Mesendoderm (in vitro differentiated cells): ENCODE measurements at regions not wholly inside any gene's neighbourhood (a gene's known extent, or its start where the extent isn't known, plus 50 kb on each side); places are given as distances from the start of the nearest gene placed in this dataset.

Experiments used
- DNase-seq: peaks from one replicate; pipeline ENCODE4 v3.0.0; 2013
- H2AK5ac ChIP-seq: 2 replicates; pipeline ENCODE4 v1.6.1; 2013; ENCODE audit warnings: low read length, inconsistent platforms
- H2BK120ac ChIP-seq: 2 replicates; pipeline ENCODE4 v1.6.1; 2013; ENCODE audit warnings: low read depth, mild to moderate bottlenecking, low read length, moderate library complexity, mixed read lengths
- H2BK15ac ChIP-seq: replicated peaks from 2 replicates; pipeline ENCODE4 v1.6.1; 2013; ENCODE audit warnings: low read depth, mild to moderate bottlenecking, moderate library complexity
- H2BK5ac ChIP-seq: 2 replicates; pipeline ENCODE4 v1.6.1; 2013; ENCODE audit warnings: low read length, inconsistent platforms
- H3K18ac ChIP-seq: 2 replicates; pipeline ENCODE4 v1.6.1; 2013; ENCODE audit warnings: mild to moderate bottlenecking, low read length, mixed read lengths
- H3K23ac ChIP-seq: one replicate; pipeline ENCODE4 v1.6.1; 2013; ENCODE audit warnings: low read length
- H3K27ac ChIP-seq: 2 replicates; pipeline ENCODE4 v1.5.1; 2013; ENCODE audit warnings: low read depth, mild to moderate bottlenecking, inconsistent platforms, low read length, moderate library complexity
- H3K27me3 ChIP-seq: 2 replicates; pipeline ENCODE4 v1.6.1; 2013; ENCODE audit warnings: low read length, control low read depth, mild to moderate bottlenecking, inconsistent platforms; ENCODE audit not compliant: insufficient read depth, poor library complexity
- H3K36me3 ChIP-seq: 2 replicates; pipeline ENCODE4 v1.6.1; 2013; ENCODE audit warnings: low read length, inconsistent platforms; ENCODE audit not compliant: control insufficient read depth, insufficient read depth
- H3K4ac ChIP-seq: one replicate; pipeline ENCODE4 v1.6.1; 2013; ENCODE audit warnings: low read depth, mild to moderate bottlenecking, low read length, moderate library complexity
- H3K4me1 ChIP-seq: 2 replicates; pipeline ENCODE4 v1.6.1; 2013; ENCODE audit warnings: low read depth, low read length, inconsistent platforms; ENCODE audit not compliant: control insufficient read depth
- H3K4me2 ChIP-seq: 2 replicates; pipeline ENCODE4 v1.6.1; 2013; ENCODE audit warnings: low read length
- H3K4me3 ChIP-seq: 2 replicates; pipeline ENCODE4 v1.5.1; 2013; ENCODE audit warnings: mild to moderate bottlenecking, low read length
- H3K56ac ChIP-seq: one replicate; pipeline ENCODE4 v1.6.1; 2013; ENCODE audit warnings: low read length
- H3K79me1 ChIP-seq: 2 replicates; pipeline ENCODE4 v1.6.1; 2013; ENCODE audit warnings: low read length, inconsistent platforms
- H3K79me2 ChIP-seq: 2 replicates; pipeline ENCODE4 v1.6.1; 2013; ENCODE audit warnings: mild to moderate bottlenecking, low read length; ENCODE audit not compliant: control insufficient read depth, insufficient read depth
- H3K9ac ChIP-seq: 2 replicates; pipeline ENCODE4 v1.6.1; 2013; ENCODE audit warnings: low read length, inconsistent platforms
- H4K5ac ChIP-seq: one replicate; pipeline ENCODE4 v1.6.1; 2013; ENCODE audit warnings: low read length
- H4K8ac ChIP-seq: one replicate; pipeline ENCODE4 v1.6.1; 2013; ENCODE audit warnings: low read depth, mild to moderate bottlenecking, control low read depth, low read length, moderate library complexity
- WGBS: extraction: QIAGEN DNeasy Blood & Tissue Kit; methylation state at CpG from one replicate; pipeline ENCODE4 v1.1.7; 2013; ENCODE audit warnings: low lambda C conversion rate, missing lambda C conversion rate; ENCODE audit not compliant: insufficient coverage; ENCODE audit errors: extremely low coverage; 5-methylcytosine and 5-hydroxymethylcytosine counted together

- Histone ChIP-seq H3K27me3 (no peaks in the 10 kb centered on the region), H3K36me3 (no peaks in the 10 kb centered on the region), H2AK5ac (no peak overlapping the region), H3K27ac (no peak overlapping the region), H3K56ac (no peak overlapping the region), H3K9ac (no peak overlapping the region), H3K23ac (no peak overlapping the region), H3K4me1 (peaks cover 2% of the 10 kb centered on the region), H3K4ac (no peak overlapping the region), H3K4me2 (no peak overlapping the region), H2BK120ac (no peak overlapping the region), H2BK5ac (no peak overlapping the region), H3K79me1 (no peaks in the 10 kb centered on the region), H3K18ac (no peak overlapping the region), H3K79me2 (no peaks in the 10 kb centered on the region), H3K4me3 (no peak overlapping the region), H2BK15ac (no peak overlapping the region), H4K5ac (no peak overlapping the region), H4K8ac (no peak overlapping the region)
- WGBS = no CpG with 5 or more reads among the region's 6 CpGs
- DNase-seq = peak; percentile 22
Measured at GRCh38 chr11:115776916-115777315, 272.7 kb upstream of the CADM1 start.

DNA sequence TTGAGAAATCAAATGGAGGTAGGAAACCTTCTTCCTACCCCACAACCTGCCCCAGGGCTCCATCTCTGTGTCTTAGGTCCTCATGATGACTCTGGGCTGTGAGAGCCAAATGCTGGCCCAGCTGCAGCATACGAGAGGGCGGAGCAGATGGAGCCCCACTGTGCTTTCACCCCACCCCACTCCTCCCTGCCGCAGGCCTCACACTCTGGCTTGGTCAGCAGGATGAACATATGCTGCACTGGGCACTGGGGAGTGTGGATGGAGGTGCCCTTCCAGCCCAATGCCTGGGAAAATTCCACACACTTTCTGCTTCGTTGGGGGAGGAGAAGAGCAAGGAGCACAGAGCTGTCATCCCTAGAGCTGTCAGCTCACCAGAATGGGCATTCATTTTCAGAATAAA, 271.6 kb upstream of the CADM1 start:
- no peak overlapping the region for H3K56ac ChIP-seq
- no peaks in the 10 kb centered on the region for H3K79me1 ChIP-seq
- H3K79me2 ChIP-seq = no peaks in the 10 kb centered on the region
- peaks cover 2% of the 10 kb centered on the region for H3K4me1 ChIP-seq
- H2BK120ac ChIP-seq = no peak overlapping the region
- no peak overlapping the region for H4K5ac ChIP-seq
- H3K23ac ChIP-seq = no peak overlapping the region
- H3K4me2 ChIP-seq = no peak overlapping the region
- no peak overlapping the region for H3K18ac ChIP-seq
- H3K27me3 ChIP-seq = no peaks in the 10 kb centered on the region
- H3K4ac ChIP-seq = no peak overlapping the region
- DNase-seq = no peak
- H3K36me3 ChIP-seq = no peaks in the 10 kb centered on the region
- H2BK5ac ChIP-seq = no peak overlapping the region
- no peak overlapping the region for H3K27ac ChIP-seq
- WGBS = no CpG with 5 or more reads among the region's 4 CpGs
- H4K8ac ChIP-seq = no peak overlapping the region
- no peak overlapping the region for H2AK5ac ChIP-seq
- no peak overlapping the region for H2BK15ac ChIP-seq
- no peak overlapping the region for H3K4me3 ChIP-seq
- H3K9ac ChIP-seq = no peak overlapping the region

- Histone ChIP-seq H3K79me2 (no peaks in the 10 kb centered on the region), H3K4ac (no peak overlapping the region), H3K4me2 (no peak overlapping the region), H3K56ac (no peak overlapping the region), H3K18ac (no peak overlapping the region), H2AK5ac (no peak overlapping the region), H3K4me3 (no peak overlapping the region), H3K79me1 (no peaks in the 10 kb centered on the region), H4K5ac (no peak overlapping the region), H3K27ac (no peak overlapping the region), H2BK120ac (no peak overlapping the region), H3K4me1 (no peaks in the 10 kb centered on the region), H3K23ac (no peak overlapping the region), H4K8ac (no peak overlapping the region), H3K9ac (no peak overlapping the region), H3K27me3 (no peaks in the 10 kb centered on the region), H2BK5ac (no peak overlapping the region), H2BK15ac (no peak overlapping the region), H3K36me3 (no peaks in the 10 kb centered on the region)
- no CpG with 5 or more reads among the region's 7 CpGs for WGBS
- DNase-seq = no peak
Measured at GRCh38 chr11:115774756-115775155, 270.5 kb upstream of the CADM1 start.

DNA sequence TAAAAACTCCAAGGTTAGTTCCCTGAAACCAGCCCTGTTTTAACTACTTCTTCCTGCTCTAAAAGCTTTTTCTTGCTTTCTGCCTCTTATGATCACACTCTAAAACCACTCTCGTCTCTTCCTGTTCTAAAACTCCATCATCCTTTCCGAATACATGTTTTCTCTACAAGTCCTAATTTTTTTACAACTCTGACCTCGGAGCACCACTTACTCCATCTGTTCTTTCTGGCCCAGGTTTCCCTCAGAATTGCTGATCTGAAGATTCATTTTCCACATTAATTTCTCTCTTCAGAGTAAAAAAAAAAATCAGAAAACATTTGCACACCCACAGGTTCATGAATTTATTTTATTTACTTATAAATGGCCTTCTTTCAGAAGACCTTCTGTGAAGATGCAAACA, 265.7 kb upstream of the CADM1 start:
- Histone ChIP-seq H2BK5ac (no peak overlapping the region), H2BK15ac (no peak overlapping the region), H2BK120ac (no peak overlapping the region), H4K8ac (no peak overlapping the region), H3K23ac (no peak overlapping the region), H3K56ac (no peak overlapping the region), H3K4me2 (no peak overlapping the region), H3K27ac (no peak overlapping the region), H3K79me1 (no peaks in the 10 kb centered on the region), H3K36me3 (no peaks in the 10 kb centered on the region), H3K18ac (no peak overlapping the region), H3K4me3 (no peak overlapping the region), H3K4me1 (no peaks in the 10 kb centered on the region), H2AK5ac (no peak overlapping the region), H3K79me2 (no peaks in the 10 kb centered on the region), H3K4ac (no peak overlapping the region), H3K9ac (no peak overlapping the region), H4K5ac (no peak overlapping the region), H3K27me3 (no peaks in the 10 kb centered on the region)
- WGBS = 100% methylated on average over 2 of the region's 3 CpGs
- no peak for DNase-seq

GRCh38 chr11:115767883-115768282, 263.7 kb upstream of the CADM1 start:
- no peak overlapping the region for H3K4me3 ChIP-seq
- H3K18ac ChIP-seq = no peak overlapping the region
- H4K5ac ChIP-seq = no peak overlapping the region
- DNase-seq = no peak
- H3K4me2 ChIP-seq = no peak overlapping the region
- no peaks in the 10 kb centered on the region for H3K79me1 ChIP-seq
- H3K4me1 ChIP-seq = no peaks in the 10 kb centered on the region
- no peak overlapping the region for H4K8ac ChIP-seq
- no peak overlapping the region for H2BK120ac ChIP-seq
- H3K79me2 ChIP-seq = no peaks in the 10 kb centered on the region
- H3K23ac ChIP-seq = no peak overlapping the region
- no peak overlapping the region for H3K9ac ChIP-seq
- no peak overlapping the region for H3K4ac ChIP-seq
- no peak overlapping the region for H2BK15ac ChIP-seq
- H3K56ac ChIP-seq = no peak overlapping the region
- H2AK5ac ChIP-seq = no peak overlapping the region
- no peak overlapping the region for H2BK5ac ChIP-seq
- H3K36me3 ChIP-seq = no peaks in the 10 kb centered on the region
- H3K27me3 ChIP-seq = no peaks in the 10 kb centered on the region
- no CpG with 5 or more reads among the region's 3 CpGs for WGBS
- no peak overlapping the region for H3K27ac ChIP-seq

DNA sequence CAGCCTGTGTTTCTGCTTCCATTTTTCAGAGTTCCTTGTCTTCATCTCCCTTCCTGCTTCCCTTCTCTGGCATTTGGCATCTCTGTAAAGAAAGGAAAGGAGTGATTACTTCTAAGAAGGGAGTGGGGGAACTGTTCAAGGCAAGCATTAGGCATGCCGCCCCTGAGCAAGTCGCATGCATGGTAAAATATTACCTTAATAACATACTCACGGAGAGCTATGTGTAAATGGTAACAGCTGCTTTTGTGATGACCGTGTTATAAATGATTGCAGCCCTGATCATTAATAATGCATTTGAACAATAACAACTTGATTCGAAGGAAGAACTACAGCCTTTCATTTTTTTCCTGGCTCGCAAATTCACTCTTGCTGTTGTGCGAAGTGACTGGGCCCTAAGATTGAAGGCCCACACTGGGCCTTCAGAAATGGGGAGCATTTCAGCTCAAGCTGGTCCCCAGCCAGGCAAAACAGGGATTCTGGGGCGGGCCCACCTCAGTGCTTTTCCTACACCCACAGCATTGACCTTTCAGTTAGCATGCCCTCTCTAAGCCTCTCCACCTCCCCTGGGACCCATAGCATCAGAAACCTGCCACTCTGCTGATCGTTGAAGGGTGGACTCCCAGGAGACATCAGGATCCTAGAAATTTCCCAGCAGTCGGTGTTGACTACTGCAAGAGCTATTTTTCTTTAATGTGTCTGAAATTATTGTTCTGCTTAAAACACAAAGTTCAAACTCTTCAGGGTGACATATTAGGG, 263.0 kb upstream of the CADM1 start:
- Histone ChIP-seq H3K4me1 (no peaks in the 10 kb centered on the region), H3K18ac (no peak overlapping the region), H3K79me2 (no peaks in the 10 kb centered on the region), H3K4ac (no peak overlapping the region), H2BK15ac (no peak overlapping the region), H3K79me1 (no peaks in the 10 kb centered on the region), H3K23ac (no peak overlapping the region), H4K5ac (no peak overlapping the region), H2BK5ac (no peak overlapping the region), H3K56ac (no peak overlapping the region), H2AK5ac (no peak overlapping the region), H3K27me3 (no peaks in the 10 kb centered on the region), H3K4me3 (no peak overlapping the region), H3K4me2 (no peak overlapping the region), H2BK120ac (no peak overlapping the region), H3K36me3 (no peaks in the 10 kb centered on the region), H3K9ac (no peak overlapping the region), H4K8ac (no peak overlapping the region), H3K27ac (no peak overlapping the region)
- no peak for DNase-seq
- no CpG with 5 or more reads among the region's 10 CpGs for WGBS
